ENCODE measurements at regions not wholly inside any gene's neighbourhood (a gene's known extent, or its start where the extent isn't known, plus 50 kb on each side); places are given as distances from the start of the nearest gene placed in this dataset.

DNA sequence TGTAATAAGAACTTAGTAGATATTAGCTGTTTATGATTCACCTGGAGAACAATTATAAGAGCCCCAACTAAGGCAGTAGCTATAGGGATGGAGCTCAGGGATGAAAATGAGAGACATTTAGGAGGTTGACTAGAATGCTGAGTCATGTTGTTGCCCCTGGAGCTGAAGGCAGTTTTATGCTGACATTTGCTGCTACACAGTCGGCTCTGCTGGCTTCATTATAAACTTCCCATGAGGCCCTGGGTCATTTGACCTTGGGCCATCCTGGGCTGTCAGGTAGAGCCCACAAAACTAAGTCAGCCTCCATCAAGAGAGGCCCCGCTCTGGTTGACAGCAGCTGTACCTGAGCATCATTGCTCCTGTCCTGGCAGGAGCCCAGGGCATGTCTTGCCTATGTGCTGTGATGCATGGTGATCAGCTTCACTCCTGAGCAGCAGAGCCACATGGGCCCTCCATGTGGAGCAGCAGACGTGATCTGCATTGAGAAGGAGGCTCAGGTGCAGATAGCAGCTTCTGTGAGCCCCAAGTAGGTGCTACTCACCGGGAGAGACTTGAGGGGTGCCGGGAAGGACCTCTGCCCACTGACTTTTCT, 112.4 kb downstream of the TBX19 start:
- H3K4me3 Mint-ChIP-seq, result no peak overlapping the region

GRCh38 chr1:168391851-168392681, 111.4 kb downstream of the TBX19 start:
- H3K4me3 Mint-ChIP-seq, result no peak overlapping the region
- no peak for DNase-seq
- no peak overlapping the region for H3K27ac Mint-ChIP-seq
- H3K36me3 Mint-ChIP-seq, result no peaks in the 10 kb centered on the region
- no peaks in the 10 kb centered on the region for H3K9me3 Mint-ChIP-seq
- H3K4me1 Mint-ChIP-seq, result peaks cover 7% of the 10 kb centered on the region
- H3K27me3 Mint-ChIP-seq, result peaks cover 19% of the 10 kb centered on the region

More for the DNA sequence above, 112.4 kb downstream of the TBX19 start:
- Mint-ChIP-seq H3K4me1 (no peaks in the 10 kb centered on the region), H3K36me3 (no peaks in the 10 kb centered on the region), H3K9me3 (no peaks in the 10 kb centered on the region), H3K27ac (no peak overlapping the region), H3K27me3 (peaks cover 15% of the 10 kb centered on the region)
- DNase-seq, result no peak

GRCh38 chr1:168390271-168390670, 109.6 kb downstream of the TBX19 start:
- DNase-seq, result no peak
- Mint-ChIP-seq H3K27me3 (peaks cover 25% of the 10 kb centered on the region), H3K9me3 (no peaks in the 10 kb centered on the region), H3K36me3 (no peaks in the 10 kb centered on the region), H3K27ac (no peak overlapping the region), H3K4me3 (no peak overlapping the region), H3K4me1 (peaks cover 9% of the 10 kb centered on the region)

- DNase-seq, result no peak
- Mint-ChIP-seq H3K36me3 (no peaks in the 10 kb centered on the region), H3K4me1 (peaks cover 9% of the 10 kb centered on the region), H3K9me3 (no peaks in the 10 kb centered on the region), H3K27me3 (peaks cover 19% of the 10 kb centered on the region), H3K4me3 (no peak overlapping the region), H3K27ac (no peak overlapping the region)
Observed at GRCh38 chr1:168387781-168388760, 107.4 kb downstream of the TBX19 start.

GRCh38 chr1:168386949-168387586, 106.4 kb downstream of the TBX19 start:
- Mint-ChIP-seq H3K27me3 (peaks cover 13% of the 10 kb centered on the region), H3K4me3 (peak overlapping the region; percentile 54), H3K4me1 (peaks cover 9% of the 10 kb centered on the region), H3K27ac (peak overlapping the region; percentile 74), H3K9me3 (no peaks in the 10 kb centered on the region), H3K36me3 (no peaks in the 10 kb centered on the region)
- DNase-seq, result peak; percentile 82

DNA sequence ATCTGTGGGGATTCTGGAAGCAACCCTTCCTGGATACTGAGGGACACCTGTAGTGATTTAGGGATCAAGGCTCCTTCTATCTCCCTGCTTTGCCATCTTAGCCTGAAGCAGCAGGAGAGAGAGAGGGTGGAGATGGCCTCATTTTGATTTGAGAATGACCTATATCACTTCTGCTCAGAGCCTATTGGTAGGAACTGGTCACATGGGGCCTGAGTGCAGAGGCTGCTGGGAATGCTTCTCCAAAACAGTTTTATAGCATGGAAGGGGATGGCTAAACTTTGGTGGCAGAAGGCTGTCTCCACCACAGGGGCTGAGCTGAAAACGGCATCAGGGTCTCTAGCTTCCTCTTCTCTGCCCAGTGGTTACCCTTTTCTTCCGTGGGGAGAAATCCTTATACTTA, 105.8 kb downstream of the TBX19 start:
- Mint-ChIP-seq H3K27ac (no peak overlapping the region), H3K4me1 (peaks cover 9% of the 10 kb centered on the region), H3K36me3 (no peaks in the 10 kb centered on the region), H3K9me3 (no peaks in the 10 kb centered on the region), H3K27me3 (peaks cover 12% of the 10 kb centered on the region), H3K4me3 (no peak overlapping the region)
- no peak for DNase-seq

- DNase-seq, result no peak
- Mint-ChIP-seq H3K9me3 (peaks cover 1% of the 10 kb centered on the region), H3K27ac (no peak overlapping the region), H3K4me3 (no peak overlapping the region), H3K4me1 (peaks cover under 1% of the 10 kb centered on the region), H3K36me3 (no peaks in the 10 kb centered on the region), H3K27me3 (peaks cover 3% of the 10 kb centered on the region)
Observed at GRCh38 chr1:168381850-168382249, 101.2 kb downstream of the TBX19 start.

GRCh38 chr1:168380945-168381344, 100.3 kb downstream of the TBX19 start:
- no peak overlapping the region for H3K27ac Mint-ChIP-seq
- H3K9me3 Mint-ChIP-seq, result peaks cover 1% of the 10 kb centered on the region
- no peaks in the 10 kb centered on the region for H3K4me1 Mint-ChIP-seq
- DNase-seq, result no peak
- no peaks in the 10 kb centered on the region for H3K36me3 Mint-ChIP-seq
- H3K27me3 Mint-ChIP-seq, result no peaks in the 10 kb centered on the region
- H3K4me3 Mint-ChIP-seq, result no peak overlapping the region

DNA sequence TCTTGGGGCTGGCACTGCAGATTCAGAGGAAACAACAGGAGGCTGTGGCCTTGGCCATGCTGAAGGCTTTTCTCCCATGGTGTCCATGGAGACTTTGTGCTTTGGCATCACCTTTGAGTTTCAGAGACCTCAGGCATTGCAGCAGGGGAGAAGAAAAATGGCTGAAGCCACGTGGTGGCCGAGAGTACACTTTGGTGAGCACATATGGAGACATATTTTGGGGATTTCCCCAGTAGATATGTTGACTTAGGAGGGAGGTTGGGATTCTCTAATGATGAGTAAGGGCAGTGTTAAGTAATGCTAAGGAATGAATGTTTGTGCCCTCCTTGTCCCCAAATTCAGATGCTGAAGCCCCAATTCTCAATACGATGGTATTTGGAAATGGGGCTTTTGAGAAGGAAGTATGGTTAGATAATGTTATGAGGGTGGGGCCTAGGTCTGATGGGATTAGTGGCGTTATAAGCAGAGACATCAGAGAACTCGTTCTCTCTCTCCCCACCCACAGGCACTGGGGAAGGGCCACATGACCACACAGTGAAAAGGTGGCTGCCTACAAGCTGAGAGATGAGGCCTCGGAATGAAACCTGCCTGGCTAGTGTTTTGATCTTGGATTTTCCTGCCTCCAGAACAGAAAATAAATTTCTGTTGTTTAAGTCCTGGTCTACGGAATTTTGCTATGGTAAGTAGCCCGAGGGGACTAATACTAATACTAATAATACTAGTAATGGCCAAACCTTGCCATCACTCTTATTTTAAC, 98.6 kb downstream of the TBX19 start:
- no peak overlapping the region for H3K4me3 Mint-ChIP-seq
- no peaks in the 10 kb centered on the region for H3K27me3 Mint-ChIP-seq
- H3K9me3 Mint-ChIP-seq, result peaks cover 1% of the 10 kb centered on the region
- no peak overlapping the region for H3K27ac Mint-ChIP-seq
- no peak for DNase-seq
- H3K4me1 Mint-ChIP-seq, result no peaks in the 10 kb centered on the region
- no peaks in the 10 kb centered on the region for H3K36me3 Mint-ChIP-seq

GRCh38 chr1:168375566-168376300, 95.1 kb downstream of the TBX19 start:
- H3K36me3 Mint-ChIP-seq, result no peaks in the 10 kb centered on the region
- no peaks in the 10 kb centered on the region for H3K27me3 Mint-ChIP-seq
- H3K9me3 Mint-ChIP-seq, result peaks cover 1% of the 10 kb centered on the region
- H3K4me1 Mint-ChIP-seq, result no peaks in the 10 kb centered on the region
- no peak for DNase-seq
- H3K27ac Mint-ChIP-seq, result no peak overlapping the region
- H3K4me3 Mint-ChIP-seq, result no peak overlapping the region

GRCh38 chr1:168374566-168374965, 93.9 kb downstream of the TBX19 start:
- Mint-ChIP-seq H3K36me3 (no peaks in the 10 kb centered on the region), H3K4me3 (no peak overlapping the region), H3K27me3 (no peaks in the 10 kb centered on the region), H3K4me1 (no peaks in the 10 kb centered on the region), H3K27ac (no peak overlapping the region), H3K9me3 (peaks cover 1% of the 10 kb centered on the region)
- DNase-seq, result no peak

GRCh38 chr1:168373869-168374268, 93.2 kb downstream of the TBX19 start:
- DNase-seq, result no peak
- no peaks in the 10 kb centered on the region for H3K36me3 Mint-ChIP-seq
- no peaks in the 10 kb centered on the region for H3K4me1 Mint-ChIP-seq
- H3K27ac Mint-ChIP-seq, result no peak overlapping the region
- H3K9me3 Mint-ChIP-seq, result no peaks in the 10 kb centered on the region
- H3K27me3 Mint-ChIP-seq, result no peaks in the 10 kb centered on the region
- no peak overlapping the region for H3K4me3 Mint-ChIP-seq

DNA sequence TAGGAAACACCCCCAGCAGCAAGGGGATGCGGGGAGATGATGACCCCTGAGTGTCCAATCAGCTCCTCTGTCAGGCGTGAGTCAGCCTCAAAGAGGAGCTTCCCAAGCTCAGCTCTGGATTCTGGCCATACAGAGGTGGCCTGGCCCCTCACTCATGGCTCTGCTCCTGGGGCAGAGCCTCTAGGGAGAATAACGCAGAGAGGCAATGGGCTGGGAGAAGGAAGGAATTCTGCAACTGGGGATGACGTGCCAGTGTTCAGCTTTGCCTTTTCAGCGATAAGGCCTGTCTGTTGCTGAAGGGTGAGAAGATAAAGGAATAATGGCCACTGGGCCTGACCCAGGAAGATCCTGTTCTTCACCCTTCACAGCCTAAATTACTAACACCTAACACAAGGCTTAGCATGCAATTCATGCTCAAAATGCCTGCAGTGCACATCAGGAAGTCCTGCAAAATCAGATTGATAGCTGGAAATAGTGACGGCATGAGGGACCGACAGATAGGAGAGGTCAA, 92.2 kb downstream of the TBX19 start:
- no peaks in the 10 kb centered on the region for H3K27me3 Mint-ChIP-seq
- H3K9me3 Mint-ChIP-seq, result no peaks in the 10 kb centered on the region
- no peak overlapping the region for H3K4me3 Mint-ChIP-seq
- no peaks in the 10 kb centered on the region for H3K4me1 Mint-ChIP-seq
- no peaks in the 10 kb centered on the region for H3K36me3 Mint-ChIP-seq
- H3K27ac Mint-ChIP-seq, result no peak overlapping the region
- DNase-seq, result no peak
